CD4-positive, alpha-beta T cell (primary cell): ENCODE measurements at regions not wholly inside any gene's neighbourhood (a gene's known extent, or its start where the extent isn't known, plus 50 kb on each side); places are given as distances from the start of the nearest gene placed in this dataset.

Experiments
- ATAC-seq: fragments of 200-7000 bp; cut with Tn5 transposase; one replicate; pipeline ENCODE4 v1.10.0; 2022; ENCODE audit warnings: mild to moderate bottlenecking; ENCODE audit not compliant: poor library complexity
- CTCF ChIA-PET: fragments of 350-600 bp; sonication (Branson Sonifier 250); formaldehyde crosslinking; loops from one replicate; lab custom pipeline; 2021; ENCODE audit warnings: antibody characterized with exemption, inconsistent platforms; lab: Charles Lee
- POLR2A ChIA-PET: fragments of 350-600 bp; sonication (Branson Sonifier 250); formaldehyde crosslinking; loops from one replicate; lab custom pipeline; 2021; ENCODE audit warnings: antibody characterized with exemption, inconsistent platforms; lab: Charles Lee
- DNase-seq, 14 experiments: peaks; one replicate each; pipeline ENCODE4 v3.0.0-alpha.2; 2013 to 2020; ENCODE audit warnings: mixed read lengths in 2 of 14
- H3K27ac ChIP-seq, 2 donors: one replicate each; pipeline versions ENCODE4 v1.5.1 to v1.7.0; 2013; ENCODE audit warnings: low read length in 2 of 2, low read depth in 1 of 2, mild to moderate bottlenecking in 1 of 2
- H3K27me3 ChIP-seq, 2 experiments: 1 replicate in 1 of 2; 2 replicates in 1 of 2; pipeline versions ENCODE4 v1.6.1 to v1.7.0; 2013; ENCODE audit warnings: low read length in 2 of 2, control low read depth in 1 of 2, mild to moderate bottlenecking in 1 of 2, moderate library complexity in 1 of 2; ENCODE audit not compliant: insufficient read depth in 2 of 2, control insufficient read depth in 1 of 2
- H3K36me3 ChIP-seq: one replicate; pipeline ENCODE4 v1.6.1; 2013; ENCODE audit warnings: low read length, control low read depth; ENCODE audit not compliant: insufficient read depth
- H3K4me1 ChIP-seq: one replicate; pipeline ENCODE4 v1.6.1; 2013; ENCODE audit warnings: low read length, control low read depth; ENCODE audit not compliant: insufficient read depth
- H3K4me3 ChIP-seq: one replicate; pipeline ENCODE4 v1.5.1; 2013; ENCODE audit warnings: mild to moderate bottlenecking, low read length, moderate library complexity
- H3K9me3 ChIP-seq, 2 experiments: 1 replicate in 1 of 2; 2 replicates in 1 of 2; pipeline versions ENCODE4 v1.6.1 to v1.7.0; 2013; ENCODE audit warnings: low read length in 2 of 2, mild to moderate bottlenecking in 2 of 2, control low read depth in 1 of 2, moderate library complexity in 1 of 2; ENCODE audit not compliant: control insufficient read depth in 1 of 2, insufficient read depth in 1 of 2
- H3K27ac Mint-ChIP-seq: one replicate; pipeline ENCODE4 v1.8.0; 2020; ENCODE audit warnings: mixed read lengths
- H3K27me3 Mint-ChIP-seq: one replicate; pipeline ENCODE4 v1.8.0; 2021; ENCODE audit warnings: mixed read lengths
- H3K36me3 Mint-ChIP-seq: one replicate; pipeline ENCODE4 v1.8.0; 2021; ENCODE audit warnings: low read depth, mixed read lengths
- H3K4me1 Mint-ChIP-seq: one replicate; pipeline ENCODE4 v1.8.0; 2021; ENCODE audit warnings: low read depth, mixed read lengths
- H3K4me3 Mint-ChIP-seq: one replicate; pipeline ENCODE4 v1.8.0; 2020; ENCODE audit warnings: mild to moderate bottlenecking, mixed read lengths
- H3K9me3 Mint-ChIP-seq: one replicate; pipeline ENCODE4 v1.8.0; 2020; ENCODE audit warnings: mixed read lengths
- CTCF ChIP-seq: fragments of 200-600 bp; IDR thresholded peaks from one replicate; pipeline ENCODE4 v1.8.0; 2022; ENCODE audit warnings: antibody characterized with exemption, mild to moderate bottlenecking
- intact Hi-C, 2 experiments: fragments of 100-400 bp; cut with DNase I in 1 of 2; cut with micrococcal nuclease in 1 of 2; formaldehyde crosslinking; loops; one replicate each; pipeline versions ENCODE4 v1.15.1 to v1.9.0; 2023 to 2025; cut with DNase I, micrococcal nuclease

- H3K9me3 Mint-ChIP-seq, result no peaks in the 10 kb centered on the region
- Histone ChIP-seq H3K4me1 (no peaks in the 10 kb centered on the region), H3K27me3 (no peaks in the 10 kb centered on the region), H3K4me3 (no peak overlapping the region), H3K9me3 (peaks cover 0 to 13% of the 10 kb centered on the region in 2 experiments), H3K36me3 (no peaks in the 10 kb centered on the region), H3K27ac (no peak overlapping the region)
- CTCF ChIA-PET, result no interaction called here
- no peaks in the 10 kb centered on the region for H3K36me3 Mint-ChIP-seq
- H3K4me1 Mint-ChIP-seq, result no peaks in the 10 kb centered on the region
- ATAC-seq (no peak), DNase-seq (no peak)
- no peak overlapping the region for H3K4me3 Mint-ChIP-seq
- no peaks in the 10 kb centered on the region for H3K27me3 Mint-ChIP-seq
- TF ChIP-seq CTCF, result no peak
- intact Hi-C loops, result no loop called here
- no peak overlapping the region for H3K27ac Mint-ChIP-seq
- POLR2A ChIA-PET, result no interaction called here
Observed at GRCh38 chr17:70484496-70484895, 315.2 kb downstream of the KCNJ2 start.

GRCh38 chr17:70492368-70492767 lies 323.0 kb downstream of the KCNJ2 start:
- H3K27ac Mint-ChIP-seq, result no peak overlapping the region
- ATAC-seq (no peak), DNase-seq (no peak)
- H3K36me3 Mint-ChIP-seq, result no peaks in the 10 kb centered on the region
- H3K4me3 ChIP-seq, result no peak overlapping the region
- no peaks in the 10 kb centered on the region for H3K4me1 ChIP-seq
- ChIA-PET CTCF (no interaction called here), POLR2A (no interaction called here)
- no peaks in the 10 kb centered on the region for H3K9me3 Mint-ChIP-seq
- H3K27me3 Mint-ChIP-seq, result no peaks in the 10 kb centered on the region
- H3K27ac ChIP-seq, result no peak overlapping the region
- intact Hi-C loops, result no loop called here
- H3K27me3 ChIP-seq, result no peaks in the 10 kb centered on the region
- H3K9me3 ChIP-seq, result no peaks in the 10 kb centered on the region
- no peak overlapping the region for H3K4me3 Mint-ChIP-seq
- TF ChIP-seq CTCF, result no peak
- no peaks in the 10 kb centered on the region for H3K36me3 ChIP-seq
- H3K4me1 Mint-ChIP-seq, result no peaks in the 10 kb centered on the region

- CTCF ChIA-PET, result no interaction called here
- POLR2A ChIA-PET, result no interaction called here
- H3K9me3 ChIP-seq, result no peaks in the 10 kb centered on the region
- no peak for TF ChIP-seq CTCF
- ATAC-seq (no peak), DNase-seq (no peak)
- H3K4me1 ChIP-seq, result no peaks in the 10 kb centered on the region
- Mint-ChIP-seq H3K4me1 (no peaks in the 10 kb centered on the region), H3K36me3 (no peaks in the 10 kb centered on the region), H3K9me3 (no peaks in the 10 kb centered on the region), H3K27me3 (no peaks in the 10 kb centered on the region), H3K4me3 (no peak overlapping the region), H3K27ac (no peak overlapping the region)
- intact Hi-C loops, result no loop called here
- no peak overlapping the region for H3K27ac ChIP-seq
- no peaks in the 10 kb centered on the region for H3K27me3 ChIP-seq
- no peaks in the 10 kb centered on the region for H3K36me3 ChIP-seq
- H3K4me3 ChIP-seq, result no peak overlapping the region
Observed at GRCh38 chr17:70493277-70493874, 324.0 kb downstream of the KCNJ2 start.
